ENCODE measurements at regions not wholly inside any gene's neighbourhood (a gene's known extent, or its start where the extent isn't known, plus 50 kb on each side); places are given as distances from the start of the nearest gene placed in this dataset.

- intact Hi-C loops (cut with DNase I), result no loop called here
- no peak for DNase-seq (ENCODE audit: low spot score in 2 of 2)
Measured at GRCh38 chr17:79515646-79516571, 94.9 kb downstream of the RBFOX3 start.

GRCh38 chr17:79515110-79515509 is 95.7 kb downstream of the RBFOX3 start:
- intact Hi-C loops (cut with DNase I), result no loop called here
- H3K9me3 ChIP-seq, result no peaks in the 10 kb centered on the region
- TF ChIP-seq, protein P1, sequence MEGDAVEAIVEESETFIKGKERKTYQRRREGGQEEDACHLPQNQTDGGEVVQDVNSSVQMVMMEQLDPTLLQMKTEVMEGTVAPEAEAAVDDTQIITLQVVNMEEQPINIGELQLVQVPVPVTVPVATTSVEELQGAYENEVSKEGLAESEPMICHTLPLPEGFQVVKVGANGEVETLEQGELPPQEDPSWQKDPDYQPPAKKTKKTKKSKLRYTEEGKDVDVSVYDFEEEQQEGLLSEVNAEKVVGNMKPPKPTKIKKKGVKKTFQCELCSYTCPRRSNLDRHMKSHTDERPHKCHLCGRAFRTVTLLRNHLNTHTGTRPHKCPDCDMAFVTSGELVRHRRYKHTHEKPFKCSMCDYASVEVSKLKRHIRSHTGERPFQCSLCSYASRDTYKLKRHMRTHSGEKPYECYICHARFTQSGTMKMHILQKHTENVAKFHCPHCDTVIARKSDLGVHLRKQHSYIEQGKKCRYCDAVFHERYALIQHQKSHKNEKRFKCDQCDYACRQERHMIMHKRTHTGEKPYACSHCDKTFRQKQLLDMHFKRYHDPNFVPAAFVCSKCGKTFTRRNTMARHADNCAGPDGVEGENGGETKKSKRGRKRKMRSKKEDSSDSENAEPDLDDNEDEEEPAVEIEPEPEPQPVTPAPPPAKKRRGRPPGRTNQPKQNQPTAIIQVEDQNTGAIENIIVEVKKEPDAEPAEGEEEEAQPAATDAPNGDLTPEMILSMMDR (IDR thresholded peaks at IDR 0.05), result no peak
- H3K27me3 ChIP-seq, result no peaks in the 10 kb centered on the region
- no peaks in the 10 kb centered on the region for H3K4me1 ChIP-seq
- no peak overlapping the region for H3K27ac ChIP-seq
- no peaks in the 10 kb centered on the region for H3K36me3 ChIP-seq
- DNase-seq (ENCODE audit: low spot score in 2 of 2), result no peak
- no peak overlapping the region for H3K4me3 ChIP-seq

More at GRCh38 chr17:79515646-79516571, 94.9 kb downstream of the RBFOX3 start:
- H3K27ac ChIP-seq, result no peak overlapping the region
- H3K9me3 ChIP-seq, result no peaks in the 10 kb centered on the region
- TF ChIP-seq, protein P1 (IDR thresholded peaks at IDR 0.05), result no peak
- no peaks in the 10 kb centered on the region for H3K36me3 ChIP-seq
- no peak overlapping the region for H3K4me3 ChIP-seq
- H3K4me1 ChIP-seq, result no peaks in the 10 kb centered on the region
- H3K27me3 ChIP-seq, result no peaks in the 10 kb centered on the region

DNA sequence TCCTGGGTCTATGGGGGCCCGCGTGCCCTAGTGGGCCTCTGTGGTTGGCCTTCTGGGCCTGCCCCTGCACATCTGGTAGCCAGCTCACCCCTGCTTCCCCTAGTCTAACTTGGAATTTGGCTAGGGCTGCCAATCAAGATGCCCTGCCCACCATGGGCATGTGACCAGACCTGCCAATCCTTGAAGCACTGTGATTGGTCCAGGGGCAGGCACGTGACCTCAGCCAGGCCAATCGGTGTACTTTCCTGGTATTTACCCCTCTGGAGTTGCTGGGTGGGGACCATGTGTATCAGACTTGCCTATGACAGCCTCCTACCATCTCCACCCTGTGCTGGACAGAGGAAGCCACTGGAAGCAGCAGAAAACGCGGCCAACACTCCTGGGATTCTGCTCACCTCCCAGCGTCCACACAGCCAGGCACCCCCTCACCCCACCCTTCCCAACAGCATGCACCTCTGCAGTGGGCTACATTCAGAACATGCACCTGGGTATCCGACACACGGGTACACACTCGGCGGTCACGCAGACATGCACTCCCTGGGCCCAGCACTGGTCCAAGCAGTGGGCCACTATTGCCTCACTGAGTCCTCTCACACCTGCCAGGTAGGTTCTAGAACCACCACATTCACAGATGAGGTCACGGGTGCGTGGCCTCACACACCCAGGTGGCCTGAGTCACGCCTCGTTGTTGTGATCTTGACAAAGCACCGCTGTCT is 96.9 kb downstream of the RBFOX3 start:
- no peak for DNase-seq (ENCODE audit: low spot score in 2 of 2)
- H3K4me3 ChIP-seq, result no peak overlapping the region
- H3K27me3 ChIP-seq, result no peaks in the 10 kb centered on the region
- intact Hi-C loops (cut with DNase I), result no loop called here
- H3K4me1 ChIP-seq, result no peaks in the 10 kb centered on the region
- TF ChIP-seq, protein P1 (IDR thresholded peaks at IDR 0.05), result no peak
- no peaks in the 10 kb centered on the region for H3K9me3 ChIP-seq
- no peaks in the 10 kb centered on the region for H3K36me3 ChIP-seq
- no peak overlapping the region for H3K27ac ChIP-seq

DNA sequence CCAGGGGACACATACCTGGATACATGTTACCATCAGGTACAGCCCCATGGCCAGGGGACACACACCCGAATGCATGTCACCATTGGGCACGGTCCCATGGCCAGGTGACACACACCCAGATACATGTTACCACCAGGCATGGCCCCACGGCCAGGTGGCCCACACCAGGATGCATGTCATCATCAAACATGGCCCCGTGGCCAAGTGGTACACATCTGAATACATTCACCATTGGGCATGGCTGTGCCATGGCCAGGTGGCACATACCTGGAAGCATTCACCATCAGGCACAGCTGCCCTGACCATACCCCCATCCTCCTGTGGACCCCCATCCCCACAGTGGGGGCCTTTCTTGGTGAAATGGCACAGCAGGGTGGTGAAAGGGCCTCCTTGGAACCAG is 97.6 kb downstream of the RBFOX3 start:
- TF ChIP-seq, protein P1 (IDR thresholded peaks at IDR 0.05), result no peak
- no peak overlapping the region for H3K27ac ChIP-seq
- no peaks in the 10 kb centered on the region for H3K36me3 ChIP-seq
- H3K27me3 ChIP-seq, result no peaks in the 10 kb centered on the region
- no peak for DNase-seq (ENCODE audit: low spot score in 2 of 2)
- no peaks in the 10 kb centered on the region for H3K9me3 ChIP-seq
- intact Hi-C loops (cut with DNase I), result no loop called here
- no peaks in the 10 kb centered on the region for H3K4me1 ChIP-seq
- H3K4me3 ChIP-seq, result no peak overlapping the region

DNA sequence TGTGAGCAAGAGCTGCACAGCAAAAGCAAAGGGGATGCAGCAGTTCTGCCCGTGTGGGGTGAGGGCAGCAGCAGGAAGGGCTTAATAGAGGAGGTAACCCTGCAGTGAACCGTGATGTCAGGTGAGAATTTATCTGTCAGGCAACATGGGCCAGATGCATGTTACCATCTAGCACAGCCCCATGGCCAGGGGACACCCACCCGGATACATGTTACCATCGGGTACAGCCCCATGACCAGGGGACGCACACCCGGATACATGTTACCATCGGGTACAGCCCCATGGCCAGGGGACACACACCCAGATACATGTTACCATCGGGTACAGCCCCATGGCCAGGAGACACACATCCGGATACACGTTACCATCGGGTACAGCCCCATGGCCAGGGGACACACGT is 99.4 kb downstream of the RBFOX3 start:
- TF ChIP-seq, protein P1 (IDR thresholded peaks at IDR 0.05), result no peak
- intact Hi-C loops (cut with DNase I), result no loop called here
- H3K36me3 ChIP-seq, result no peaks in the 10 kb centered on the region
- no peak overlapping the region for H3K27ac ChIP-seq
- no peaks in the 10 kb centered on the region for H3K9me3 ChIP-seq
- no peaks in the 10 kb centered on the region for H3K4me1 ChIP-seq
- no peak overlapping the region for H3K4me3 ChIP-seq
- DNase-seq (ENCODE audit: low spot score in 2 of 2), result no peak
- H3K27me3 ChIP-seq, result no peaks in the 10 kb centered on the region

Data from ascending aorta (tissue), 2 donors.